ENCODE measurements at regions not wholly inside any gene's neighbourhood (a gene's known extent, or its start where the extent isn't known, plus 50 kb on each side); places are given as distances from the start of the nearest gene placed in this dataset.
A peak's percentile ranks its signal among the peaks of the same experiment; 100 is the strongest.

DNA sequence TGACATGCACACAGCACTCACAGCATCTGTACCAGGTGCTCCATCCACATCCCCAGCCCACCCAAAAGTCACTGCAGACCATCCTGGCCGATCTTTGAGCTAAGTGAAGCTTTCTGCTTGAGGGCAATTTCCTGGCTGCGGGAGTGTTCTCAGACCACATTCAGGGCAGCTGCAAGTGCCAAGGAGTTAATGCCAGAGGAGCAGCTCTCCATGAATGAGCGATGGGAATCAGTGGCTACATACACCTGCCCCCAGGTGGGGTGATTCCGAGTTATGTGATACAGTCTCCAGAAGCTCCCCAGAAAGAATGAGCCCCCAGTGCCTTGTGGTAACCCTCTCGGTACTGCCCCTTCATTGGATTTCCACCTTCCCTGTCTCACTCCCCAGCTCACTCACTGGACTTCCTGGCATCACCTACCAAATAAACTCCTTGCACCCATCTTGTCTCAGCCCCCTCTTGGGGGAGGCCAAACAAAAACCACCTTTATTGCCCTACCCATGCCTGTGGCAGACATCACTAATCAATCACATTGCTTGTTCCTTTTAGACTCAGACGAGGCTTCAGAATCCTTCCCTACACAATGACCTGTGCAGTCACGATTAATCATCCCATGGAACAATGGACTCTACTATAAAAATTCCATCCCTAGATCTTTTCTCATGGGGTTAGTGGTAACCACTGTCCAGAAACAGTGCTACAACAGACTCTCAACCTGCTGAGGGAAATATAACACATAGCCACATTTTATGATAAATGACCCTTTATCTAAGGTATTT, 121.1 kb downstream of the IRX5 start:
- H3K27me3 ChIP-seq (ENCODE audit: control insufficient read depth in 2 of 2, insufficient read depth in 1 of 2, low read length in 1 of 2) = peaks cover 11 to 23% of the 10 kb centered on the region in 2 donors
- H3K4me3 ChIP-seq (ENCODE audit: low read length in 2 of 2) = no peak overlapping the region
- H3K9me3 ChIP-seq (ENCODE audit: control insufficient read depth in 2 of 2, insufficient read depth in 1 of 2, low read length in 1 of 2) = peaks cover 0 to 3% of the 10 kb centered on the region in 2 donors
- H3K4me1 ChIP-seq (ENCODE audit: control insufficient read depth in 2 of 2, insufficient read depth in 2 of 2, low read length in 2 of 2) = no peaks in the 10 kb centered on the region
- H3K27ac ChIP-seq (ENCODE audit: low read depth in 1 of 2, low read length in 1 of 2) = no peak overlapping the region
- no peaks in the 10 kb centered on the region for H3K36me3 ChIP-seq (ENCODE audit: control insufficient read depth in 2 of 2, insufficient read depth in 2 of 2, low read length in 1 of 2)
- DNase-seq (ENCODE audit: low read depth in 6 of 9, low spot score in 9 of 9) = no peak
- 75% methylated on average over 7 of the region's 7 CpGs for WGBS

DNA sequence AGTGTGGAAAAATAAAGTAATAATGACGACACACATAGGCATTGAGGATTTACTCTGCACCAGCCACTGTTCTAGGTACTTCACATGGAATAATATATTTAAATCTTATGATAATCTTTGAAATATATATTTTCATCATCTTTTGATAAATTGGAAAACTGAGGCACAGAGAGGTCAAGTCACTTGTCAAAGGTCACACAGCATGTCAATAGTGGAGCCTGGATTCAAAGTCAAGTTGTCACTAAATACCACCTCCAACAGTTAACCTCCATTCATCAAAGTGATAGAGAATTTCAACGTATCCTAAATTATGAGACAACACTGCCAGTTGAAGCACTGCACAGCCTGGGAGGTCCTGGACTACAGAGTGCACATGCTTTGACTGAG, 121.7 kb downstream of the IRX5 start:
- WGBS = 93% methylated on average over 2 of the region's 2 CpGs
- no peaks in the 10 kb centered on the region for H3K4me1 ChIP-seq (ENCODE audit: control insufficient read depth in 2 of 2, insufficient read depth in 2 of 2, low read length in 2 of 2)
- peaks cover 0 to 3% of the 10 kb centered on the region in 2 donors for H3K9me3 ChIP-seq (ENCODE audit: control insufficient read depth in 2 of 2, insufficient read depth in 1 of 2, low read length in 1 of 2)
- no peak overlapping the region for H3K4me3 ChIP-seq (ENCODE audit: low read length in 2 of 2)
- no peak for DNase-seq (ENCODE audit: low read depth in 6 of 9, low spot score in 9 of 9)
- peaks cover 17 to 28% of the 10 kb centered on the region in 2 donors for H3K27me3 ChIP-seq (ENCODE audit: control insufficient read depth in 2 of 2, insufficient read depth in 1 of 2, low read length in 1 of 2)
- H3K36me3 ChIP-seq (ENCODE audit: control insufficient read depth in 2 of 2, insufficient read depth in 2 of 2, low read length in 1 of 2) = no peaks in the 10 kb centered on the region
- H3K27ac ChIP-seq (ENCODE audit: low read depth in 1 of 2, low read length in 1 of 2) = no peak overlapping the region

DNA sequence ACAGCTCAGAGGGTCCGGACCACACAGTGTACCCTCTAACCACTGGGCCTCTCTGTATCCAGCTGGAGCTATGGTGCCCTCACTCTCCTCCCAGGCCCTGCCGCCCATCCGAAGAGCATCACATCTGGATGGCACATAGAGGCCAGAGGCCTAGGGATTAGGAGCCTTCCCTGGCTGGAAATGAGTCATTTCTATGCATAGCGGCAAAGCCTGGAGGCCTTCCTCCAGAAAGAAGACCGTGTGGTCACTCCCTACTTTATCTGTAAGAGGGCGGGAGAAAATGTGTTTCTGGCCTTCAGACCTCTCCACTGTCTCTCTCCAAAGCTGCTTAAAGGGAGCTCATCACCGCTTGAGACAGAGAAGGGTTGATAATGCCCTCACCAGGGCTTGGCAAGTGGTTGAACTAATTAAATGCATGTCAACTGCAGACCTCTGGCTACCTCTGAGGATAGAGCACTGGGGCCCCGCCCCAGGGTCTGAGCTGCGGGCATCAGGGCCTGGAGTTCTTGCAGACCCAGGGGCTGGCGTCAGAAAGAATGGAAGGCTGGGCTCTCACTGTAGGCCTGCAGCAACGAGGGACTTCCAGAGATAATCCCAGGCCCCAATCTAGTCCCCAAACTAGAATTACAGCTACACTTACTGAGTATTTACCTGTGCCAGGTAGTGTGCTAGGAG, 122.2 kb downstream of the IRX5 start:
- H3K27me3 ChIP-seq (ENCODE audit: control insufficient read depth in 2 of 2, insufficient read depth in 1 of 2, low read length in 1 of 2) = peaks cover 22 to 34% of the 10 kb centered on the region in 2 donors
- H3K4me3 ChIP-seq (ENCODE audit: low read length in 2 of 2) = no peak overlapping the region
- peaks cover 0 to 3% of the 10 kb centered on the region in 2 donors for H3K9me3 ChIP-seq (ENCODE audit: control insufficient read depth in 2 of 2, insufficient read depth in 1 of 2, low read length in 1 of 2)
- H3K27ac ChIP-seq (ENCODE audit: low read depth in 1 of 2, low read length in 1 of 2) = no peak overlapping the region
- no peaks in the 10 kb centered on the region for H3K4me1 ChIP-seq (ENCODE audit: control insufficient read depth in 2 of 2, insufficient read depth in 2 of 2, low read length in 2 of 2)
- H3K36me3 ChIP-seq (ENCODE audit: control insufficient read depth in 2 of 2, insufficient read depth in 2 of 2, low read length in 1 of 2) = no peaks in the 10 kb centered on the region
- DNase-seq (ENCODE audit: low read depth in 6 of 9, low spot score in 9 of 9) = no peak
- 93% methylated on average over 11 of the region's 11 CpGs for WGBS

DNA sequence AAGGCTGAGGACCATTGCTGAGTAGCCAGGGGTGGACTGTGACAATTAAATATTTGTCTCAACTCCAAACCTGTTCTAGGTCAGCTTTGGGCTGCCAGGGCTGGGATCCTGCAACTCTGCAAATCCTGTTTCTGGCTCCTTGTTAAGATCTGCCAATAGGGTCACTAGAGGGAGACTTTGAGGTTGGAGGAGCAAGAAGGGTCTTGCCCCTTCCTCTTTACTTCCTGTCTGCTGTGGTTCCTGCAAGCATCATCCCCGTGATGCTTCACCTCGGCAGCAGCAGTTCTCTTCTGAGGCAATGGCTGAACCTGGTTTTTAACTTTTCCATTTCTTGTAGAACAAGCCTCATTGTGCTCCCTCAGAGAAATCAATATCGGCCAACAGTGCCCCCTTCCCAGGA, 124.6 kb downstream of the IRX5 start:
- H3K27ac ChIP-seq (ENCODE audit: low read depth in 1 of 2, low read length in 1 of 2) = no peak overlapping the region
- 87% methylated on average over 3 of the region's 3 CpGs for WGBS
- H3K9me3 ChIP-seq (ENCODE audit: control insufficient read depth in 2 of 2, insufficient read depth in 1 of 2, low read length in 1 of 2) = peaks cover 0 to 3% of the 10 kb centered on the region in 2 donors
- H3K4me1 ChIP-seq (ENCODE audit: control insufficient read depth in 2 of 2, insufficient read depth in 2 of 2, low read length in 2 of 2) = no peaks in the 10 kb centered on the region
- peaks cover 24 to 48% of the 10 kb centered on the region in 2 donors for H3K27me3 ChIP-seq (ENCODE audit: control insufficient read depth in 2 of 2, insufficient read depth in 1 of 2, low read length in 1 of 2)
- no peak for DNase-seq (ENCODE audit: low read depth in 6 of 9, low spot score in 9 of 9)
- no peaks in the 10 kb centered on the region for H3K36me3 ChIP-seq (ENCODE audit: control insufficient read depth in 2 of 2, insufficient read depth in 2 of 2, low read length in 1 of 2)
- no peak overlapping the region for H3K4me3 ChIP-seq (ENCODE audit: low read length in 2 of 2)

DNA sequence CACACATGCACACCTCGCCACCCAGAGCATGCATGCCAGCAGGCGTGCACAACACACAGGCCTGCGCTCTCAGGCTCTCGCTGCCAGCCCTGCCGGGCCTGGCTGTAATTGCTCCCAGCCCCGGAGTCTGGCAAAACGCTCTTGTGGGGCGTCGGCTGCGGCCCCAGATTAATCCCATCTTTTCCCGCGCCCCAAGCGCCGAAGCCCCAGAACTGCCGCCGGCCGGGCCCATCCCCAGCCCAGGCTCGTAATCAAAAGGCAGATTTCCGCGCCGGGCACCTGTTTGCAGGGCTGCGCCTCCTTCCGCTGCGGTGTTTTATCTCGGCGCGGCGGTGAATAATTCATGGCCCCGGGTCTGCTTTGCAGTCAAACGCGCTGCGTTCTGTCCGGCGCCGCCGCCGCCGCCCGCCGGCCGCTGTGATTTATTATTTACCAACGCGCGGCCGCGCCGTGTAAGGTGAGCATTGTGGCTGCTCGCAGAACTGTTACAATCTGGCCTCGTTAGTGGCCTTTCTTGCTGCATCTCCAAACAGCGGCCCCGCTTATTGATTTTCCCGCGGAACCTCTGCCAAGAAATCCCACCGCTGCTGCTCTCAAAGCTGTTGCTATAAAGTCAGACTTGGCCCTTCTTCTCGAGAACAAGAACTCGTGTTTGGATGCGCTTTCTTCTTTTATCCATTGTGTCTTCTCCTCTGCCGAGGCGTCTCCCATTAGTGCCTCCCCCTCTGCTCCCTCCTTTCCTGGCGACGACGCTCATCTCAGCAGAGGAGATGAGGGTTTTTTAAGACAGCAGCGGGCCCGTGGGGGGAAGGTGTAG, 126.1 kb downstream of the IRX5 start:
- H3K4me1 ChIP-seq (ENCODE audit: control insufficient read depth in 2 of 2, insufficient read depth in 2 of 2, low read length in 2 of 2) = no peaks in the 10 kb centered on the region
- H3K9me3 ChIP-seq (ENCODE audit: control insufficient read depth in 2 of 2, insufficient read depth in 1 of 2, low read length in 1 of 2) = peaks cover 0 to 3% of the 10 kb centered on the region in 2 donors
- peaks cover 24 to 48% of the 10 kb centered on the region in 2 donors for H3K27me3 ChIP-seq (ENCODE audit: control insufficient read depth in 2 of 2, insufficient read depth in 1 of 2, low read length in 1 of 2)
- no peaks in the 10 kb centered on the region for H3K36me3 ChIP-seq (ENCODE audit: control insufficient read depth in 2 of 2, insufficient read depth in 2 of 2, low read length in 1 of 2)
- no peak overlapping the region for H3K27ac ChIP-seq (ENCODE audit: low read depth in 1 of 2, low read length in 1 of 2)
- peak in 2 of 9 donors; percentile 2 to 17 for DNase-seq (ENCODE audit: low read depth in 6 of 9, low spot score in 9 of 9)
- WGBS = 6% methylated on average over 64 of the region's 64 CpGs
- no peak overlapping the region for H3K4me3 ChIP-seq (ENCODE audit: low read length in 2 of 2)

DNA sequence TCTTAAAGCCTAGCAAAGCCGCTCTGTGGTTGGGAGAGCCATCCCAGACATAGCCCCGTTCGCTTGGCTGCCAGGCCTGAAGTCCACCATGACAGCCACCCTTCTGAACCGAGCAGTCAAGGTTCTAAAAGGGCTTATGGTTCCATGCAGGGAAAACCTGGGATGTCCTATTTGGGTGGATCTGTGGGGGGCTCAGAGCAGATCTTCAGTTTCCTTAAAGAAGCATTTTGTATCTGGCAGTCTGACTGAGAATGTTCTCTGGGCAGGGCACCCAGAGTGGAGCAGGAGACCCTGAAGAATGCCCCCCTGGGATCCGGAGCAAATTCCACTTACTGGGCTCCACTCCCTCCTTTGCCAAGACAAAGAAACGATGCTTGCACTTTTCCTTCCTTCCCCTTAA, 127.2 kb downstream of the IRX5 start:
- H3K4me1 ChIP-seq (ENCODE audit: control insufficient read depth in 2 of 2, insufficient read depth in 2 of 2, low read length in 2 of 2) = no peaks in the 10 kb centered on the region
- H3K36me3 ChIP-seq (ENCODE audit: control insufficient read depth in 2 of 2, insufficient read depth in 2 of 2, low read length in 1 of 2) = no peaks in the 10 kb centered on the region
- peaks cover 24 to 48% of the 10 kb centered on the region in 2 donors for H3K27me3 ChIP-seq (ENCODE audit: control insufficient read depth in 2 of 2, insufficient read depth in 1 of 2, low read length in 1 of 2)
- no peak for DNase-seq (ENCODE audit: low read depth in 6 of 9, low spot score in 9 of 9)
- 77% methylated on average over 6 of the region's 6 CpGs for WGBS
- no peak overlapping the region for H3K4me3 ChIP-seq (ENCODE audit: low read length in 2 of 2)
- peaks cover 0 to 3% of the 10 kb centered on the region in 2 donors for H3K9me3 ChIP-seq (ENCODE audit: control insufficient read depth in 2 of 2, insufficient read depth in 1 of 2, low read length in 1 of 2)
- no peak overlapping the region for H3K27ac ChIP-seq (ENCODE audit: low read depth in 1 of 2, low read length in 1 of 2)

DNA sequence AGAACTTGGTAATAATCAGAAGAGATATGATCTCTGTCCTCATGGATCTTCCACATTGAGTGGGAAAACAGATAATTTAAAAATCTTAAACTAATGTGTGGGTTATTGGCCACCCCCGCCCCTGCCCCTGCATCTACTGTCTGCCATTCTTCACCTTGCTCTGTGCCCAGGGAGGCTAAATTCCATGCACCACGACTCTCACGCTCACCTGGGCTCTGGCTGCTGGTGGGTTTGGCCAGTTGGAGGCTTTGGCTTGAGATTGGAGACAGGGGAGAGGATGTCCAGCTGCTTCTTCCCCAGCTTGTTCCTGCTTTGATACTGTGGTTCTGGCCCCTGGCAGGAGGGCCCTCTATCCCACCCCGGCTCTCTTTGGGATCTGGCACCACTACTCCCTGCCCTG, 127.9 kb downstream of the IRX5 start:
- Histone ChIP-seq H3K36me3 (ENCODE audit: control insufficient read depth in 2 of 2, insufficient read depth in 2 of 2, low read length in 1 of 2) (no peaks in the 10 kb centered on the region), H3K4me3 (ENCODE audit: low read length in 2 of 2) (no peak overlapping the region), H3K27me3 (ENCODE audit: control insufficient read depth in 2 of 2, insufficient read depth in 1 of 2, low read length in 1 of 2) (peaks cover 24 to 48% of the 10 kb centered on the region in 2 donors), H3K9me3 (ENCODE audit: control insufficient read depth in 2 of 2, insufficient read depth in 1 of 2, low read length in 1 of 2) (peaks cover 0 to 3% of the 10 kb centered on the region in 2 donors), H3K4me1 (ENCODE audit: control insufficient read depth in 2 of 2, insufficient read depth in 2 of 2, low read length in 2 of 2) (no peaks in the 10 kb centered on the region), H3K27ac (ENCODE audit: low read depth in 1 of 2, low read length in 1 of 2) (no peak overlapping the region)
- DNase-seq (ENCODE audit: low read depth in 6 of 9, low spot score in 9 of 9) = no peak
- WGBS = 74% methylated on average over 4 of the region's 4 CpGs

DNA sequence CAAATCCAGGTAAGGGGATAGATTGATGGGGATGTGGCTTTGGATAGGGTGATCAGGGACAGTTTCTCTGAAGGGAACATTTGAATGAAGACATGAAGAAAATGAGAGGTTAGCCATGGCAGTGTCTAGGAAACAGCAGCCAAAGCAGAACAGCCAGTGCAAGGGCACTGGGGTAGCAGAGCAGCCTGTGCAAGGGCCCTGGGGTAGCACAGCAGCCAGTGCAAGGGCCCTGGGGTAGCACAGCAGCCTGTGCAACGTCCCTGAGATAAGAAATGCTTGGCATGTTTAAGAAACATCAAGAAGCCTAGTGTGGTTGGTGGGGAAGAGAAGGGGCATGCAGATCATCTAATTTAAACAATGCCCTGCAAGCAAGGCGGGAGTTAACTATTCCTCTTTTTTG, 128.5 kb downstream of the IRX5 start:
- no peak for DNase-seq (ENCODE audit: low read depth in 6 of 9, low spot score in 9 of 9)
- no peak overlapping the region for H3K4me3 ChIP-seq (ENCODE audit: low read length in 2 of 2)
- WGBS = 53% methylated on average over 2 of the region's 2 CpGs
- H3K27ac ChIP-seq (ENCODE audit: low read depth in 1 of 2, low read length in 1 of 2) = no peak overlapping the region
- H3K9me3 ChIP-seq (ENCODE audit: control insufficient read depth in 2 of 2, insufficient read depth in 1 of 2, low read length in 1 of 2) = peaks cover 0 to 3% of the 10 kb centered on the region in 2 donors
- H3K27me3 ChIP-seq (ENCODE audit: control insufficient read depth in 2 of 2, insufficient read depth in 1 of 2, low read length in 1 of 2) = peaks cover 24 to 48% of the 10 kb centered on the region in 2 donors
- H3K4me1 ChIP-seq (ENCODE audit: control insufficient read depth in 2 of 2, insufficient read depth in 2 of 2, low read length in 2 of 2) = no peaks in the 10 kb centered on the region
- no peaks in the 10 kb centered on the region for H3K36me3 ChIP-seq (ENCODE audit: control insufficient read depth in 2 of 2, insufficient read depth in 2 of 2, low read length in 1 of 2)

DNA sequence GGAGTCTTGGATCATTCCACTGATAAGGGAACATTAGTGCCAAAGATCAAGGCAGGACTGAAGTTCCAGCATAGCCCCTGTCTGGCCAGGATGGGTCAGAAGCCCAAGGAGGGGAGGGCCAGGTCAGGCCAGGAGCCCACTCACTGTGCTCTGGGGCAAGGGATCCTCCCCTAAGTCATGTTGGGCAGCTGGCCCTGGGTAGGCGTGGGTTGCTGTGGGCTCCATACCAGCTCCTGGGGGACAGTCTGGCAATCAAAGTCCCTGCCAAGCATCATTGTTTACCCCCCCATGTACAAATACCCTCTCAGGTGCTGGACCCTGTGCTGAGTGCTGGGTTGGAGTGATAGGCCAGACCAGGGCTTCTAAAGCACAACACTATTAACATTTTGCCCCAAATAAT, 130.5 kb downstream of the IRX5 start:
- Histone ChIP-seq H3K4me3 (ENCODE audit: low read length in 2 of 2) (no peak overlapping the region), H3K4me1 (ENCODE audit: control insufficient read depth in 2 of 2, insufficient read depth in 2 of 2, low read length in 2 of 2) (no peaks in the 10 kb centered on the region), H3K27ac (ENCODE audit: low read depth in 1 of 2, low read length in 1 of 2) (no peak overlapping the region), H3K27me3 (ENCODE audit: control insufficient read depth in 2 of 2, insufficient read depth in 1 of 2, low read length in 1 of 2) (peaks cover 19 to 32% of the 10 kb centered on the region in 2 donors), H3K36me3 (ENCODE audit: control insufficient read depth in 2 of 2, insufficient read depth in 2 of 2, low read length in 1 of 2) (no peaks in the 10 kb centered on the region), H3K9me3 (ENCODE audit: control insufficient read depth in 2 of 2, insufficient read depth in 1 of 2, low read length in 1 of 2) (no peaks in the 10 kb centered on the region)
- 94% methylated on average over 1 of the region's 1 CpG for WGBS
- DNase-seq (ENCODE audit: low read depth in 6 of 9, low spot score in 9 of 9) = no peak
